GM18907 (cell line): ENCODE measurements at regions not wholly inside any gene's neighbourhood (a gene's known extent, or its start where the extent isn't known, plus 50 kb on each side); places are given as distances from the start of the nearest gene placed in this dataset.

Experiments
- ATAC-seq: cut with Tn5 transposase; IDR thresholded peaks from one replicate; pipeline ENCODE4 v1.9.1; 2021; ENCODE audit warnings: mild to moderate bottlenecking, moderate library complexity; ENCODE audit not compliant: unreplicated experiment

DNA sequence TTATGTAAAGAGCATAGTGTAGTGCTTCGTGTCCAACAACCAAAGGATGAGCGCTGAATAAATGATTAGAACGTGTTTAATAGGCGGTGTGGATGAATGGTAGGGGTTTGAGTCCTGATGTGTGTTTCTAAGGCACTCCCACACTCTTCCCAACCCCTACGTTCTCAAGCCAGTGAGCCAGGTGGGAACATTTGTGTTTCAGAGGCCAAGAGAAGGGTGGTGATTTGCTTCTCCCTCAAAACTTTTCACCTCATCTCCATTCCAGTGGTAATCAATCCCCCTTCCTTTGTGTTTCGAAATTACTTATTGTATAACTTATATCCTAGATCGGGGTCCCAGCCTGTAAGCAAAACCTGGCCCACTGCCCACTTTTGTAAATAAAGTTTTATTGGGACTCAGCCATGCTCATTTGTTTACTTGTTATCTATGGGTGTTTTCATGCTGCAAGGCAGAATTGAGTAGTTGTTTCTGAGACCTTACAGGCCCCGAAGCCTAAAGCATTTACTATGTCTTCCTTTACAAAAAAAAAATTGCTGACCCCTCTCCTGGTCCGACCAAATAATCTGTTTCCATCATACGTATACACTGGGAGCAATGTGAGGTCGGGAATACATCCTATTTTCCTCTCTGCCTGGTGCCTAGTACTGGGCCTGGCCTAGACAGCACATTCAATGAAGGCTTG, 150.8 kb upstream of the MYCN start:
- no peak for ATAC-seq

DNA sequence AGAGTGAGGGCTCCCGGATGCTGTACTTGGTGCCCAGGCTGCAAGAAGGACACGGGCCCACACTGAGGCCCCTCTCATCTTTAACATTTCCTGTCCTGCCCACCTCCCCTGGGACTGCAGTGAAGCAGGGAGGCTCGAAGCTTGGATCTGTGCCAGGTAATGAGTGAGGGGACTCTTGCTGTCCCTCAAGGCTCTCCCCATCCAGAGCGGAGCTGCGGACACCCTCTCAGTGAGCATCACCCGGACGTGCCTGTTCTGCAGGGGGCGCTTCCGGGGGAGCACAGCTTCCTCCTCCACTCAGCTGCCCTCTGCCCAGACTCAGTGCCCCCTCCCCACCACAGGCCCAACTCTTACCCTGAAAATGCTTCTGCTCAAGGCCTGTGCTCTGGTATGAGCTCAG, 150.0 kb upstream of the MYCN start:
- ATAC-seq, result no peak

- no peak for ATAC-seq
Measured at GRCh38 chr2:15790838-15791237, 149.5 kb upstream of the MYCN start.

GRCh38 chr2:15791294-15791693, 149.1 kb upstream of the MYCN start:
- no peak for ATAC-seq

GRCh38 chr2:15792331-15792730, 148.0 kb upstream of the MYCN start:
- ATAC-seq, result no peak

GRCh38 chr2:15793078-15793913, 147.1 kb upstream of the MYCN start:
- no peak for ATAC-seq

DNA sequence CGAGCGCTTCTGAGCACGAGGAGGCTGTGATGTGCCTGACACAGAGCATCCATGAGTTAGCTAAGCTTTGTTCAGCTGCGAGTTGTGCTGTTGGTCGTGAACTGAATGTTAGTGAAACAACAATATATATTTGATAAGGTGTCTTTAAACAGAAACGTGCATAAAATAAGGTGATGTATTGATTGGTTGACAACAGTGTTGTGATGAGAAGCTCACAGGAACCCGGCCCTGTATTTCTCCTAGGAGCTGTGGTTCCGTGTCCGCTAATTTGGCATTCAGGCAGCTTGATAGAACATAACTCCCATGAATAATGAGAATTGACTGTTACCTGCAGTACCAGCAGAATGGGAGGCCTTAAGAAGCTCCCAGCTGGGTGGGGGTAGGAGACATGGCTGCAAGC, 146.4 kb upstream of the MYCN start:
- no peak for ATAC-seq

DNA sequence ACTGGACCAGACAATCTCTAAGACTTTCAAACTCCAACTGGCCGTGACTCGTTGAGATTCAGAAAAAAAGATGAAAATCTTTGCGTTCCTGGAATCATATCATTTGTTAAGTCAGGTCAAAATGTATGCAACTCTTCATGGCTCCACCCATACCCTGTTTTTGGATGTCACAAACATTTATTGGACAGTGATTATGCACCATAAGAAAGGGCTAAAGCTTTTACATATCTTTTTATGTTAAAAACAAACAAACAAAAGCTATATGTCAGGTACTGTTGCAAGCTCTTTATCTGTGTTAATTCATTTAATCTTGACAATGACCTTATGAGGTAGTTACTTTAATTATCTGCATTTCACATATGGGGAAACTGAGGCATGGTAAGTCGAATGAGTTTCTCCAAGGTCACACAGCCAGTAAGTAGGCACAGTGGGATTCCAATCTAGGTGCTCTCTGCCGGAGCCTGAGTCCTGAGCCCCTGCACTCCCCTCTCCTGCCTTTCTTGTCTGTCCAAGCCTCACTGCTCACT, 145.7 kb upstream of the MYCN start:
- ATAC-seq, result no peak

DNA sequence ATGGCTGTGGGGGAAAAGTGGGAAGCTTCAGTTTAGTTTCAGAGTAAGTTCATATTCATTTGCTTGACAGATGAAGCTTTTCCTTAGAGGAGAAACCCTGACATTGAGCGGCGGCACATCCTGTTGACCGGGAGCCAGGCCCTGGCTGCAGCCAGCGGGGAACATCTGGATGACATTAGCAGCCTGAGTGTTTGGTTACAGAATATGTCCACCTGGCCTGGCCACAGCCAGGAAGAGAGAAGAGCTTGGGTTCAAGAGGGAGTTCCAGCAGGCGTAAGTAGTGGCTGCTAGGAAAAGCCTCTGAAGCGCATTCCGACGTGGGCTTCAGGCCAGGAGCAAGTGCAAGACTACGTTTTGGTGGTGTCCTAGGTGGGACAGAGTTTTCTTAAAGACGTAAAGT, 144.9 kb upstream of the MYCN start:
- ATAC-seq, result no peak

DNA sequence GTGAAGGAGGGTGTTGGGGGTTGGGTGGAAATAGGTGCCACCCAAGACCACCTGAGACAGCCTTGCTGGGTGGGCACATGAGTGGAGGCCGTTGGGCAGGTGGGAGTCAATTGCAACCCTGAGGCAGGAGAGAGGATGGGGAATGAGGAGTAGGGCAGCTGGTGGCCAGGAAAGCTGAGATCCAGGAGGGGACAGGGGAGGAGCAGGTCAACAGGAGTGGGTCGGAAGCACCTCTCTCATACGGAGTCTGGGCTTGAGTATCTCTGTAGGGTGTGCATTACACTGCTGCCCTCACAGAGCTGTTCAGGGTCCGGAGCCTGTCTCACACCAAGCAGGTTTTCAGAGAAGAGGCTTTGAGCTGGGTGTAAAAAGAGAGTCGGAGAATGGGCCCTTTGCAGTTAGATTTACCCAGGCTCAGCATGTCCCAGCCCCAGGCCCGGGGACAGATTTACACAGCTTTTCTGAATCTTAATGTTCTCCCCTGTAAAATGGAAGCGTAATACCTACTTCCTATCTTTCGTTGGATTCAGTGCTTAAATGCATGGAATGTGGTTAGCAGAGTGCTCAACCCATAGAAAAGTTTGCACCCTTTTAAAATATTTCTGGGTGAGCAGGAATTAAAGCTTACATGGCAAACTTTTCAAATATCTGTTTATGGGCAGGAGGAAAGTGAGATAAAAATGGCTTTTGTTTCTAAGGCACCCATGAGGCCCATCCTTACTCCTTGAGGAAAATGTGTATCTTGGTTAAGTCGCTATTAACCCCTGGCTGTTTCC, 144.0 kb upstream of the MYCN start:
- ATAC-seq, result no peak

DNA sequence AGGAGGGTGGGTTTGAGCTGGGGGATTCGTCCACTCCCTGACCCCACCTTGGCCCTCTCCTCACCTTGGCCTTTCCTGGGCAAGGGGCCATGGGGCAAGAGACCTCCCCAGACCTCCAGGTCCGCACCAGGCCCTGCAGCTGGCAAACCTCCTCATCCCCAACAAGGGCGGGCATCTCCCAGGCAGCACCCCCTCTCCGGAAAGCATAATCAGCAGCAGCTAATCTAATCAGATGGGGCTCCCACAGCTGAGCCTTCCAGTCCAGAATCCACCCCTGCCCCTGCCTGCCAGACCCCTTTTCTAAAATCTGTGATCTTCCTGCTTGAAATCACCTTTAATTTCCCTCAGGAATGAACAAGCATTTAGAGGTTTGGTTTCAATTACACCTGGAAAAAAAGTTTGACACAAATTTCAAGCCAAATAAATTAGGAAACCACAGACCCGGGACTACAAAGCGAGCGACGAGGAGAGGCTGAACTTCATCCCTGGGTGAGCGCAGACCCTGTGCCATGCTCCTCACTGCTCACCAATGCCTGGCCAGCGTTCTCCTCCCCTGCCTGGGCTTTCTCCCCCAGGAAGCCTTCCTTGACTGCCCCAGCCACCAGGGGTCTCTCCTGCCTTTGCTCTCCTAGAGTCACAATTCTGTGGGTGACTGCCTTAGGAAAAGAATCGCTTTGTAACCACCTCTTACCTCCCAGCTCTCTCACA, 143.0 kb upstream of the MYCN start:
- ATAC-seq, result no peak

- ATAC-seq, result no peak
Measured at GRCh38 chr2:15797939-15798281, 142.4 kb upstream of the MYCN start.

GRCh38 chr2:15798701-15799431, 141.5 kb upstream of the MYCN start:
- no peak for ATAC-seq

DNA sequence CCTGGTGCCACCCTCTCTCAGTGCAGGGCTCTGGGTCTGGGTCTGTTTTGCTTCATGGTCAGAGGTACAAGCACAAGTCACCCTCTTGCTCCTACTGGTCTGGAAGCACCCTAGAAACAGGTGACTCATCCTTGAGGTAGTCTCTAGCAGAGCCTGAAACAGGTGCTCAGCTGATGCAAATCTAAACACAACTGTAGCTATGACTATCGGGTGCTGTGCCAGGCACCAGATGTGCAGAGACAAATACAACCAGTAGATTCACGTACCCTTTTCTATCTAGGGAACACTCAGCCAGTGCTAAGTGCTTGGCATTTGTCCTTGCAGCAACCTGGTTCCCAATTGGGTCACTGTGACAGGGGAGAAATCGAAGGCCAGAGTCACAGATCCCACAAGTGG, 140.9 kb upstream of the MYCN start:
- ATAC-seq, result peak; percentile 67

- ATAC-seq, result no peak
Measured at GRCh38 chr2:15800495-15801329, 139.6 kb upstream of the MYCN start.

DNA sequence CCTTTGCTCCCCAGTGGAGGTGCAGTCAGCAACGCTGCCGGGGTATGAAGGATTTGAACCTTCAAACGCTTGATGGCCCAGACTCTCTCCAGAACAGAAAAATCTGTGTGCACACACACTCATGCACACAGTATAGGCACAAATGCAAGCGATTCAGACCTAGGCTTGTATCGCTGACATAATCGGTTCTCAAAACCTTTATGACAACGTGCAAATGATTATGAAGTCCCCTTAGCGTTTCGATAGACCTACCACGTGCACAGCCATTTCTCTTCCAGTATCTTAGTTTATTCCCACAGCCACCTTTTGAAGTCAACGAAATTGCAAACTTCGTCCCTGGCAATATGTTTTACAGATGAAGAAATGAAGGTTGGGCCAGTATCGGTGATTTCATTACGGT, 138.9 kb upstream of the MYCN start:
- ATAC-seq, result no peak

- ATAC-seq, result no peak
Measured at GRCh38 chr2:15801904-15802303, 138.4 kb upstream of the MYCN start.

GRCh38 chr2:15802657-15803542, 137.4 kb upstream of the MYCN start:
- no peak for ATAC-seq
